ENCODE measurements at regions not wholly inside any gene's neighbourhood (a gene's known extent, or its start where the extent isn't known, plus 50 kb on each side); places are given as distances from the start of the nearest gene placed in this dataset.

DNA sequence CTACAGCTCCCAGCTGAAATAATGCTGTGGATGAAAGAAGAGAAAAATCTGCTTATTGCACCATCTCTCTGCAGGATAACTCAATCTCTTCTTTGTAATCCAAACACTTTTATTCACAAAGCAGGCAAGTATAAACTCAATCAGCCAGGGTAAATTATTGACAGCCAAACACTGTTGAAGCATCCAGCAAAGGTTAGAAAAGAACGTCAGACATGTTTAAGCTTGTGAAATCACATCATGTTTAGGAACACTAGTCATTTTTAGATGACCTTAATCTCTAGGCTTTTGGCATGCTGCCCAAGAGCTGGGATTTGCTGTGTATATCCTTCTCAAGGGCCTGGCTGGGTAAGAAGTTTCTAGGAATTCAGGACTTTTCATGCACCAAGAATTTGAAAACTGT lies 1148.1 kb upstream of the FANCL start:
- no peak for TF ChIP-seq EP300 (IDR thresholded peaks at IDR 0.05)
- TF ChIP-seq, protein P1, sequence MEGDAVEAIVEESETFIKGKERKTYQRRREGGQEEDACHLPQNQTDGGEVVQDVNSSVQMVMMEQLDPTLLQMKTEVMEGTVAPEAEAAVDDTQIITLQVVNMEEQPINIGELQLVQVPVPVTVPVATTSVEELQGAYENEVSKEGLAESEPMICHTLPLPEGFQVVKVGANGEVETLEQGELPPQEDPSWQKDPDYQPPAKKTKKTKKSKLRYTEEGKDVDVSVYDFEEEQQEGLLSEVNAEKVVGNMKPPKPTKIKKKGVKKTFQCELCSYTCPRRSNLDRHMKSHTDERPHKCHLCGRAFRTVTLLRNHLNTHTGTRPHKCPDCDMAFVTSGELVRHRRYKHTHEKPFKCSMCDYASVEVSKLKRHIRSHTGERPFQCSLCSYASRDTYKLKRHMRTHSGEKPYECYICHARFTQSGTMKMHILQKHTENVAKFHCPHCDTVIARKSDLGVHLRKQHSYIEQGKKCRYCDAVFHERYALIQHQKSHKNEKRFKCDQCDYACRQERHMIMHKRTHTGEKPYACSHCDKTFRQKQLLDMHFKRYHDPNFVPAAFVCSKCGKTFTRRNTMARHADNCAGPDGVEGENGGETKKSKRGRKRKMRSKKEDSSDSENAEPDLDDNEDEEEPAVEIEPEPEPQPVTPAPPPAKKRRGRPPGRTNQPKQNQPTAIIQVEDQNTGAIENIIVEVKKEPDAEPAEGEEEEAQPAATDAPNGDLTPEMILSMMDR (IDR thresholded peaks at IDR 0.05) = no peak
